Trophoblast cell (in vitro differentiated cells and primary cell): ENCODE measurements at regions not wholly inside any gene's neighbourhood (a gene's known extent, or its start where the extent isn't known, plus 50 kb on each side); places are given as distances from the start of the nearest gene placed in this dataset.

Source experiments
- DNase-seq, 2 donors: peaks; one replicate each; pipeline ENCODE4 v3.0.0-alpha.2; 2016
- H2AFZ ChIP-seq: 2 replicates; pipeline ENCODE4 v1.6.1; 2013; ENCODE audit warnings: low read length, moderate library complexity, mild to moderate bottlenecking; ENCODE audit not compliant: insufficient read depth, poor library complexity
- H2AK5ac ChIP-seq: 2 replicates; pipeline ENCODE4 v1.6.1; 2013; ENCODE audit warnings: mild to moderate bottlenecking, low read length
- H2BK120ac ChIP-seq: 2 replicates; pipeline ENCODE4 v1.6.1; 2013; ENCODE audit warnings: low read length, mild to moderate bottlenecking, moderate library complexity; ENCODE audit not compliant: insufficient read depth, poor library complexity
- H2BK12ac ChIP-seq: 2 replicates; pipeline ENCODE4 v1.6.1; 2013; ENCODE audit warnings: mild to moderate bottlenecking, low read length, moderate library complexity
- H2BK5ac ChIP-seq: 2 replicates; pipeline ENCODE4 v1.6.1; 2013; ENCODE audit warnings: low read length, low read depth, moderate library complexity, mild to moderate bottlenecking; ENCODE audit not compliant: poor library complexity
- H3K14ac ChIP-seq: 2 replicates; pipeline ENCODE4 v1.6.1; 2013; ENCODE audit warnings: mild to moderate bottlenecking, low read length
- H3K18ac ChIP-seq: 2 replicates; pipeline ENCODE4 v1.6.1; 2013; ENCODE audit warnings: mild to moderate bottlenecking, low read length
- H3K23ac ChIP-seq: 2 replicates; pipeline ENCODE4 v1.6.1; 2013; ENCODE audit warnings: low read length
- H3K27ac ChIP-seq: 2 replicates; pipeline ENCODE4 v1.5.1; 2013; ENCODE audit warnings: low read depth, mild to moderate bottlenecking, inconsistent platforms, low read length, moderate library complexity
- H3K27me3 ChIP-seq: 2 replicates; pipeline ENCODE4 v1.6.1; 2013; ENCODE audit warnings: inconsistent platforms, mild to moderate bottlenecking, low read length, moderate library complexity; ENCODE audit not compliant: insufficient read depth
- H3K36me3 ChIP-seq, 2 experiments: 1 replicate in 1 of 2; 2 replicates in 1 of 2; pipeline ENCODE4 v1.6.1; 2013; ENCODE audit warnings: low read length in 2 of 2, mild to moderate bottlenecking in 2 of 2, moderate library complexity in 1 of 2; ENCODE audit not compliant: insufficient read depth in 2 of 2, control insufficient read depth in 1 of 2
- H3K4ac ChIP-seq: 2 replicates; pipeline ENCODE4 v1.6.1; 2013; ENCODE audit warnings: low read depth, mild to moderate bottlenecking, low read length, moderate library complexity
- H3K4me1 ChIP-seq, 2 experiments: 1 replicate in 1 of 2; 2 replicates in 1 of 2; pipeline ENCODE4 v1.6.1; 2013; ENCODE audit warnings: low read length in 2 of 2, mild to moderate bottlenecking in 2 of 2, moderate library complexity in 1 of 2; ENCODE audit not compliant: insufficient read depth in 2 of 2, control insufficient read depth in 1 of 2
- H3K4me2 ChIP-seq: 2 replicates; pipeline ENCODE4 v1.6.1; 2013; ENCODE audit warnings: inconsistent platforms, mild to moderate bottlenecking, low read length, moderate library complexity
- H3K4me3 ChIP-seq: 2 replicates; pipeline ENCODE4 v1.5.1; 2013; ENCODE audit warnings: mild to moderate bottlenecking, low read depth, low read length, inconsistent platforms
- H3K79me1 ChIP-seq: one replicate; pipeline ENCODE4 v1.6.1; 2013; ENCODE audit warnings: low read length
- H3K79me2 ChIP-seq: 2 replicates; pipeline ENCODE4 v1.6.1; 2013; ENCODE audit warnings: low read length, mild to moderate bottlenecking; ENCODE audit not compliant: control insufficient read depth, insufficient read depth, poor library complexity
- H3K9ac ChIP-seq: 2 replicates; pipeline ENCODE4 v1.6.1; 2013; ENCODE audit warnings: mild to moderate bottlenecking, low read length
- H3K9me3 ChIP-seq: 2 replicates; pipeline ENCODE4 v1.6.1; 2013; ENCODE audit warnings: low read depth, mild to moderate bottlenecking, control low read depth, inconsistent platforms, low read length; ENCODE audit not compliant: insufficient read depth
- H4K12ac ChIP-seq: 2 replicates; pipeline ENCODE4 v1.6.1; 2013; ENCODE audit warnings: low read depth, mild to moderate bottlenecking, low read length, moderate library complexity
- H4K8ac ChIP-seq: 2 replicates; pipeline ENCODE4 v1.6.1; 2013; ENCODE audit warnings: low read depth, mild to moderate bottlenecking, low read length, moderate library complexity
- H4K91ac ChIP-seq: one replicate; pipeline ENCODE4 v1.6.1; 2013; ENCODE audit warnings: low read depth, mild to moderate bottlenecking, low read length, moderate library complexity
- WGBS: extraction: QIAGEN DNeasy Blood & Tissue Kit; methylation state at CpG from one replicate; pipeline ENCODE4 v1.1.7; 2013; ENCODE audit warnings: missing lambda C conversion rate; ENCODE audit not compliant: insufficient read length, insufficient coverage; ENCODE audit errors: extremely low coverage; 5-methylcytosine and 5-hydroxymethylcytosine counted together

- no CpG with 5 or more reads among the region's 3 CpGs for WGBS
These were observed 684.6 kb downstream of the DOK5 start for GRCh38 chr20:55160037-55160436.

GRCh38 chr20:55159230-55159629, 683.8 kb downstream of the DOK5 start:
- Histone ChIP-seq H2AFZ (no peak overlapping the region), H3K4ac (no peak overlapping the region), H2BK5ac (no peak overlapping the region), H3K27me3 (no peaks in the 10 kb centered on the region), H3K36me3 (no peaks in the 10 kb centered on the region), H3K14ac (no peak overlapping the region), H2BK120ac (no peak overlapping the region), H3K9ac (no peak overlapping the region), H3K4me1 (no peaks in the 10 kb centered on the region), H2BK12ac (no peak overlapping the region), H3K4me2 (no peak overlapping the region), H3K18ac (no peak overlapping the region), H4K91ac (no peak overlapping the region), H3K23ac (no peak overlapping the region), H2AK5ac (no peak overlapping the region), H3K79me1 (no peaks in the 10 kb centered on the region), H3K79me2 (no peaks in the 10 kb centered on the region), H4K12ac (no peak overlapping the region), H3K4me3 (no peak overlapping the region), H3K27ac (no peak overlapping the region), H3K9me3 (no peaks in the 10 kb centered on the region), H4K8ac (no peak overlapping the region)
- DNase-seq = no peak
- no CpG with 5 or more reads among the region's 3 CpGs for WGBS

More at GRCh38 chr20:55160037-55160436, 684.6 kb downstream of the DOK5 start:
- Histone ChIP-seq H3K4ac (no peak overlapping the region), H2AFZ (no peak overlapping the region), H3K9me3 (no peaks in the 10 kb centered on the region), H3K27ac (no peak overlapping the region), H4K91ac (no peak overlapping the region), H3K18ac (no peak overlapping the region), H3K36me3 (no peaks in the 10 kb centered on the region), H3K4me3 (no peak overlapping the region), H3K4me1 (no peaks in the 10 kb centered on the region), H2AK5ac (no peak overlapping the region), H3K14ac (no peak overlapping the region), H3K23ac (no peak overlapping the region), H2BK120ac (no peak overlapping the region), H3K9ac (no peak overlapping the region), H4K12ac (no peak overlapping the region), H3K79me2 (no peaks in the 10 kb centered on the region), H3K79me1 (no peaks in the 10 kb centered on the region), H3K4me2 (no peak overlapping the region), H2BK12ac (no peak overlapping the region), H4K8ac (no peak overlapping the region), H3K27me3 (no peaks in the 10 kb centered on the region), H2BK5ac (no peak overlapping the region)
- DNase-seq = no peak

- no peak for DNase-seq
- Histone ChIP-seq H4K91ac (no peak overlapping the region), H3K79me2 (no peaks in the 10 kb centered on the region), H3K79me1 (no peaks in the 10 kb centered on the region), H2AK5ac (no peak overlapping the region), H2BK120ac (no peak overlapping the region), H3K27me3 (no peaks in the 10 kb centered on the region), H3K9ac (no peak overlapping the region), H2BK12ac (no peak overlapping the region), H4K12ac (no peak overlapping the region), H3K9me3 (no peaks in the 10 kb centered on the region), H3K23ac (no peak overlapping the region), H3K4me1 (no peaks in the 10 kb centered on the region), H3K4ac (no peak overlapping the region), H3K4me3 (no peak overlapping the region), H3K14ac (no peak overlapping the region), H3K27ac (no peak overlapping the region), H3K4me2 (no peak overlapping the region), H3K18ac (no peak overlapping the region), H3K36me3 (no peaks in the 10 kb centered on the region), H4K8ac (no peak overlapping the region), H2AFZ (no peak overlapping the region), H2BK5ac (no peak overlapping the region)
- WGBS = no CpG with 5 or more reads among the region's 2 CpGs
These were observed 683.1 kb downstream of the DOK5 start for GRCh38 chr20:55158446-55158845.

- no peak overlapping the region for H3K4ac ChIP-seq
- no peaks in the 10 kb centered on the region for H3K79me1 ChIP-seq
- H3K27ac ChIP-seq = no peak overlapping the region
- H3K18ac ChIP-seq = no peak overlapping the region
- no peak overlapping the region for H3K14ac ChIP-seq
- no peak overlapping the region for H2BK12ac ChIP-seq
- no peak overlapping the region for H2BK120ac ChIP-seq
- H3K4me3 ChIP-seq = no peak overlapping the region
- H4K91ac ChIP-seq = no peak overlapping the region
- DNase-seq = no peak
- H3K4me2 ChIP-seq = no peak overlapping the region
- H4K12ac ChIP-seq = no peak overlapping the region
- no peaks in the 10 kb centered on the region for H3K9me3 ChIP-seq
- no peak overlapping the region for H3K23ac ChIP-seq
- no peak overlapping the region for H2AFZ ChIP-seq
- no peak overlapping the region for H4K8ac ChIP-seq
- H2AK5ac ChIP-seq = no peak overlapping the region
- no peak overlapping the region for H2BK5ac ChIP-seq
- H3K79me2 ChIP-seq = no peaks in the 10 kb centered on the region
- no peak overlapping the region for H3K9ac ChIP-seq
- no peaks in the 10 kb centered on the region for H3K27me3 ChIP-seq
- H3K36me3 ChIP-seq = no peaks in the 10 kb centered on the region
- no peaks in the 10 kb centered on the region for H3K4me1 ChIP-seq
These were observed 680.0 kb downstream of the DOK5 start for GRCh38 chr20:55155360-55155759.
